H9 (cell line): ENCODE measurements at regions not wholly inside any gene's neighbourhood (a gene's known extent, or its start where the extent isn't known, plus 50 kb on each side); places are given as distances from the start of the nearest gene placed in this dataset.

Source experiments
- DNase-seq: peaks from one replicate; pipeline ENCODE4 v3.0.0-alpha.2; 2017
- H2AFZ ChIP-seq: one replicate; pipeline ENCODE4 v1.6.1; 2013; ENCODE audit warnings: mild to moderate bottlenecking, low read length, control low read depth, moderate library complexity
- H2AK5ac ChIP-seq: 2 replicates; pipeline ENCODE4 v1.6.1; 2013; ENCODE audit warnings: low read length, control low read depth, mixed read lengths; ENCODE audit not compliant: insufficient read length
- H2BK120ac ChIP-seq: one replicate; pipeline ENCODE4 v1.6.1; 2013; ENCODE audit warnings: low read depth, mild to moderate bottlenecking, low read length, control low read depth, inconsistent platforms; ENCODE audit not compliant: poor library complexity, severe bottlenecking
- H2BK12ac ChIP-seq: 2 replicates; pipeline ENCODE4 v1.6.1; 2013; ENCODE audit warnings: low read length, control low read depth, mixed read lengths, low read depth; ENCODE audit not compliant: insufficient read length
- H2BK15ac ChIP-seq: 2 replicates; pipeline ENCODE4 v1.6.1; 2013; ENCODE audit warnings: low read depth, low read length, control low read depth
- H2BK20ac ChIP-seq: one replicate; pipeline ENCODE4 v1.6.1; 2013; ENCODE audit warnings: low read depth, mild to moderate bottlenecking, low read length, control low read depth, inconsistent platforms; ENCODE audit not compliant: poor library complexity, severe bottlenecking
- H2BK5ac ChIP-seq: 2 replicates; pipeline ENCODE4 v1.6.1; 2013; ENCODE audit warnings: low read length, control low read depth, mixed read lengths; ENCODE audit not compliant: insufficient read length
- H3K14ac ChIP-seq: 2 replicates; pipeline ENCODE4 v1.6.1; 2013; ENCODE audit warnings: low read length, control low read depth; ENCODE audit not compliant: insufficient read depth
- H3K18ac ChIP-seq: 2 replicates; pipeline ENCODE4 v1.6.1; 2013; ENCODE audit warnings: low read depth, mild to moderate bottlenecking, mixed read lengths, low read length, control low read depth; ENCODE audit not compliant: insufficient read length
- H3K23ac ChIP-seq: 2 replicates; pipeline ENCODE4 v1.6.1; 2013; ENCODE audit warnings: low read length, control low read depth, mixed read lengths, low read depth; ENCODE audit not compliant: insufficient read length
- H3K23me2 ChIP-seq: 2 replicates; pipeline ENCODE4 v1.6.1; 2013; ENCODE audit warnings: low read depth, mild to moderate bottlenecking, mixed read lengths, low read length, control low read depth; ENCODE audit not compliant: insufficient read length, poor library complexity, severe bottlenecking
- H3K27ac ChIP-seq: 2 replicates; pipeline ENCODE4 v1.5.1; 2013; ENCODE audit warnings: low read length, control low read depth, mixed read lengths, low read depth; ENCODE audit not compliant: insufficient read length
- H3K27me3 ChIP-seq: 2 replicates; pipeline ENCODE4 v1.6.1; 2013; ENCODE audit warnings: low read length, control low read depth, inconsistent platforms; ENCODE audit not compliant: insufficient read depth
- H3K4ac ChIP-seq: 2 replicates; pipeline ENCODE4 v1.6.1; 2013; ENCODE audit warnings: low read depth, mild to moderate bottlenecking, control low read depth, inconsistent platforms, low read length, moderate library complexity
- H3K4me1 ChIP-seq: 2 replicates; pipeline ENCODE4 v1.6.1; 2013; ENCODE audit warnings: low read length, control low read depth, inconsistent platforms; ENCODE audit not compliant: insufficient read depth
- H3K4me2 ChIP-seq: 2 replicates; pipeline ENCODE4 v1.6.1; 2013; ENCODE audit warnings: low read length, control low read depth, mixed read lengths; ENCODE audit not compliant: insufficient read length, insufficient read depth
- H3K56ac ChIP-seq: 2 replicates; pipeline ENCODE4 v1.6.1; 2013; ENCODE audit warnings: low read depth, mild to moderate bottlenecking, mixed read lengths, low read length, control low read depth; ENCODE audit not compliant: insufficient read length
- H3K79me1 ChIP-seq: 2 replicates; pipeline ENCODE4 v1.6.1; 2013; ENCODE audit warnings: low read depth, mild to moderate bottlenecking, moderate library complexity, low read length, control low read depth, inconsistent platforms; ENCODE audit not compliant: insufficient read depth, poor library complexity, severe bottlenecking
- H3K79me2 ChIP-seq: 2 replicates; pipeline ENCODE4 v1.6.1; 2013; ENCODE audit warnings: low read length, control low read depth, inconsistent platforms; ENCODE audit not compliant: insufficient read depth
- H3K9ac ChIP-seq: 2 replicates; pipeline ENCODE4 v1.6.1; 2013; ENCODE audit warnings: low read length, control low read depth, mixed read lengths; ENCODE audit not compliant: insufficient read length; ENCODE audit errors: extremely low read depth
- H3K9me3 ChIP-seq: one replicate; pipeline ENCODE4 v1.6.1; 2013; ENCODE audit warnings: low read depth, low read length, inconsistent platforms; ENCODE audit not compliant: control insufficient read depth
- H3T11ph ChIP-seq: one replicate; pipeline ENCODE4 v1.6.1; 2013; ENCODE audit warnings: mild to moderate bottlenecking, low read length, control low read depth, inconsistent platforms
- H4K20me1 ChIP-seq: one replicate; pipeline ENCODE4 v1.6.1; 2013; ENCODE audit not compliant: control insufficient read depth, insufficient read length, insufficient read depth
- H4K5ac ChIP-seq: 2 replicates; pipeline ENCODE4 v1.6.1; 2013; ENCODE audit warnings: low read depth, mild to moderate bottlenecking, mixed read lengths, low read length, control low read depth; ENCODE audit not compliant: insufficient read length
- H4K8ac ChIP-seq: replicated peaks from 2 replicates; pipeline ENCODE4 v1.6.1; 2013; ENCODE audit warnings: low read length, control low read depth, mixed read lengths, low read depth; ENCODE audit not compliant: insufficient read length
- H4K91ac ChIP-seq: 2 replicates; pipeline ENCODE4 v1.6.1; 2013; ENCODE audit warnings: low read depth, mild to moderate bottlenecking, moderate library complexity, mixed read lengths, low read length, control low read depth; ENCODE audit not compliant: insufficient read length
- H3K27ac Mint-ChIP-seq, 3 experiments: 2 replicates in 2 of 3; 3 replicates in 1 of 3; pipeline ENCODE4 v1.8.0; 2020 to 2021; ENCODE audit warnings: mixed read lengths in 3 of 3, mild to moderate bottlenecking in 1 of 3, moderate library complexity in 1 of 3
- H3K27me3 Mint-ChIP-seq: 2 replicates; pipeline ENCODE4 v1.8.0; 2021; ENCODE audit warnings: low read depth, mild to moderate bottlenecking, moderate library complexity, mixed read lengths
- H3K36me3 Mint-ChIP-seq, 3 experiments: 2 replicates in 2 of 3; 3 replicates in 1 of 3; pipeline ENCODE4 v1.8.0; 2020 to 2021; ENCODE audit warnings: low read depth in 3 of 3, mixed read lengths in 3 of 3; ENCODE audit not compliant: insufficient read depth in 1 of 3
- H3K4me1 Mint-ChIP-seq, 2 experiments: 2 replicates each; pipeline ENCODE4 v1.8.0; 2020; ENCODE audit warnings: mixed read lengths in 2 of 2
- H3K4me3 Mint-ChIP-seq, 2 experiments: 2 replicates in 1 of 2; 3 replicates in 1 of 2; pipeline ENCODE4 v1.8.0; 2020 to 2021; ENCODE audit warnings: mild to moderate bottlenecking in 2 of 2, mixed read lengths in 2 of 2, moderate library complexity in 1 of 2
- H3K9me3 Mint-ChIP-seq, 2 experiments: 2 replicates in 1 of 2; 3 replicates in 1 of 2; pipeline ENCODE4 v1.8.0; 2020; ENCODE audit warnings: mild to moderate bottlenecking in 2 of 2, mixed read lengths in 2 of 2, moderate library complexity in 1 of 2
- CTCF ChIP-seq: fragments of 200-600 bp; sonication (generic); conservative IDR thresholded peaks from 3 replicates; pipeline ENCODE4 v1.8.0; 2021; ENCODE audit warnings: antibody characterized with exemption, mild to moderate bottlenecking
- WGBS: extraction: QIAGEN DNeasy Blood & Tissue Kit; methylation state at CpG from one replicate; pipeline ENCODE4 v1.1.7; 2013; ENCODE audit warnings: missing lambda C conversion rate, low lambda C conversion rate, mixed read lengths; ENCODE audit not compliant: insufficient read length; ENCODE audit errors: extremely low coverage; 5-methylcytosine and 5-hydroxymethylcytosine counted together

DNA sequence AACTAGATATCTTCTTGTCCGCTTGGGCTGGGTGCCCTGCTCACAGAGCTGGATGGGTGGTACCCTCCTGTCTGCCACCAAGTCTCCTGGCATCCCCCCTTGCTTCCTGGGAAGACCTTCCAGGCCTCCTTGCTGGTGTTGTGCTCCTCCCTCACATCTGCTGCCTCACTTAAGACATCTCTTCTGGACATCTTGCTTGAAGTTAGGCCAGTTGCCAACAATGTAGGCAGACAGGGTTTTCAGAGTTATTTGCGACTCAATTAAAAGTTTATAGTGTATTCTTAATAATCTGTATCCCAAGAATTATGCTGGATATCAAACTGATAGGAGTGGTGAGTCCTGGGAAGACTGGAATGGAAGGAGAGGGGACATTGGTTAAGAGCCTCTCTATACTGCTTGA lies 64.0 kb upstream of the TNRC6B start:
- Histone ChIP-seq H2BK20ac (no peak overlapping the region), H2AFZ (no peak overlapping the region), H3K18ac (no peak overlapping the region), H3K9ac (no peak overlapping the region), H4K5ac (no peak overlapping the region), H3K27me3 (no peaks in the 10 kb centered on the region), H3K4ac (no peak overlapping the region), H3K4me2 (no peak overlapping the region), H3K79me2 (no peaks in the 10 kb centered on the region), H2AK5ac (no peak overlapping the region), H3K4me1 (0 out of 2 replicates have a peak, but pooled peaks cover 5% of the 10 kb centered on the region), H3K14ac (no peak overlapping the region), H3T11ph (no peak overlapping the region), H3K9me3 (no peaks in the 10 kb centered on the region), H3K27ac (no peak overlapping the region), H4K8ac (no peak overlapping the region), H3K56ac (no peak overlapping the region), H4K91ac (no peak overlapping the region), H3K23ac (no peak overlapping the region), H4K20me1 (no peaks in the 10 kb centered on the region), H3K79me1 (no peaks in the 10 kb centered on the region), H2BK12ac (no peak overlapping the region), H2BK120ac (no peak overlapping the region), H2BK15ac (no peak overlapping the region), H2BK5ac (no peak overlapping the region), H3K23me2 (no peaks in the 10 kb centered on the region)
- Mint-ChIP-seq H3K27me3 (no peaks in the 10 kb centered on the region), H3K4me1 (peaks cover 11 to 13% of the 10 kb centered on the region in 2 experiments), H3K9me3 (no peaks in the 10 kb centered on the region), H3K27ac (no peak overlapping the region), H3K36me3 (peaks cover 0 to under 1% (median 0%) of the 10 kb centered on the region in 3 experiments; a peak in 1 of 7 replicates), H3K4me3 (no peak overlapping the region)
- WGBS = no CpG with 5 or more reads among the region's 2 CpGs
- DNase-seq = no peak
- TF ChIP-seq CTCF = no peak
